ENCODE measurements at regions not wholly inside any gene's neighbourhood (a gene's known extent, or its start where the extent isn't known, plus 50 kb on each side); places are given as distances from the start of the nearest gene placed in this dataset.

- no peaks in the 10 kb centered on the region for H3K27me3 ChIP-seq (replicated peaks)
- in situ Hi-C loops (cut with HindIII; ENCODE audit: low pct_ligation_motif_present, low sequenced_read_pairs), result no loop called here
- no peaks in the 10 kb centered on the region for H3K36me3 ChIP-seq (replicated peaks)
- TF ChIP-seq CTCF (IDR thresholded peaks at IDR 0.05; ENCODE audit: low read depth, low read length, missing control alignments), result no peak
- H3K27ac ChIP-seq, result no peak overlapping the region
- H3K4me3 ChIP-seq (ENCODE audit: low read depth, low read length), result no peak overlapping the region
- DNase-seq, result no peak
Observed at GRCh38 chr2:67039058-67039457, 358.1 kb upstream of the ETAA1 start.

- Histone ChIP-seq H3K27ac (no peak overlapping the region), H3K4me3 (ENCODE audit: low read depth, low read length) (no peak overlapping the region), H3K27me3 (replicated peaks) (no peaks in the 10 kb centered on the region), H3K36me3 (replicated peaks) (no peaks in the 10 kb centered on the region)
- no peak for TF ChIP-seq CTCF (IDR thresholded peaks at IDR 0.05; ENCODE audit: low read depth, low read length, missing control alignments)
- no peak for DNase-seq
- in situ Hi-C loops (cut with HindIII; ENCODE audit: low pct_ligation_motif_present, low sequenced_read_pairs), result no loop called here
Observed at GRCh38 chr2:67039517-67040103, 357.5 kb upstream of the ETAA1 start.

GRCh38 chr2:67041051-67041450 lies 356.1 kb upstream of the ETAA1 start:
- Histone ChIP-seq H3K27ac (no peak overlapping the region), H3K4me3 (ENCODE audit: low read depth, low read length) (no peak overlapping the region), H3K36me3 (replicated peaks) (no peaks in the 10 kb centered on the region), H3K27me3 (replicated peaks) (no peaks in the 10 kb centered on the region)
- TF ChIP-seq CTCF (IDR thresholded peaks at IDR 0.05; ENCODE audit: low read depth, low read length, missing control alignments), result no peak
- in situ Hi-C loops (cut with HindIII; ENCODE audit: low pct_ligation_motif_present, low sequenced_read_pairs), result no loop called here
- peak; percentile 52 for DNase-seq

- Histone ChIP-seq H3K27me3 (replicated peaks) (no peaks in the 10 kb centered on the region), H3K36me3 (replicated peaks) (no peaks in the 10 kb centered on the region), H3K27ac (no peak overlapping the region), H3K4me3 (ENCODE audit: low read depth, low read length) (no peak overlapping the region)
- TF ChIP-seq CTCF (IDR thresholded peaks at IDR 0.05; ENCODE audit: low read depth, low read length, missing control alignments), result no peak
- in situ Hi-C loops (cut with HindIII; ENCODE audit: low pct_ligation_motif_present, low sequenced_read_pairs), result no loop called here
- DNase-seq, result no peak
Observed at GRCh38 chr2:67043781-67044478, 353.2 kb upstream of the ETAA1 start.

GRCh38 chr2:67046591-67046990 lies 350.5 kb upstream of the ETAA1 start:
- no peaks in the 10 kb centered on the region for H3K27me3 ChIP-seq (replicated peaks)
- in situ Hi-C loops (cut with HindIII; ENCODE audit: low pct_ligation_motif_present, low sequenced_read_pairs), result no loop called here
- no peak for DNase-seq
- H3K4me3 ChIP-seq (ENCODE audit: low read depth, low read length), result no peak overlapping the region
- no peaks in the 10 kb centered on the region for H3K36me3 ChIP-seq (replicated peaks)
- no peak overlapping the region for H3K27ac ChIP-seq
- no peak for TF ChIP-seq CTCF (IDR thresholded peaks at IDR 0.05; ENCODE audit: low read depth, low read length, missing control alignments)

- in situ Hi-C loops (cut with HindIII; ENCODE audit: low pct_ligation_motif_present, low sequenced_read_pairs), result no loop called here
- no peaks in the 10 kb centered on the region for H3K27me3 ChIP-seq (replicated peaks)
- H3K27ac ChIP-seq, result no peak overlapping the region
- no peak for DNase-seq
- H3K36me3 ChIP-seq (replicated peaks), result no peaks in the 10 kb centered on the region
- no peak overlapping the region for H3K4me3 ChIP-seq (ENCODE audit: low read depth, low read length)
- peak; percentile 22 for TF ChIP-seq CTCF (IDR thresholded peaks at IDR 0.05; ENCODE audit: low read depth, low read length, missing control alignments)
Observed at GRCh38 chr2:67048314-67048713, 348.8 kb upstream of the ETAA1 start.
